HG02610 (cell line): ENCODE measurements at regions not wholly inside any gene's neighbourhood (a gene's known extent, or its start where the extent isn't known, plus 50 kb on each side); places are given as distances from the start of the nearest gene placed in this dataset.
"Not testable (repeated sequence)": the region's sequence is repeated elsewhere in the genome, so short reads cannot be mapped to it uniquely, and the experiment has no call there.

ENCODE experiments used
- ATAC-seq: cut with Tn5 transposase; IDR thresholded peaks from one replicate; pipeline ENCODE4 v1.9.1; 2021; ENCODE audit warnings: mild to moderate bottlenecking, moderate library complexity; ENCODE audit not compliant: unreplicated experiment

DNA sequence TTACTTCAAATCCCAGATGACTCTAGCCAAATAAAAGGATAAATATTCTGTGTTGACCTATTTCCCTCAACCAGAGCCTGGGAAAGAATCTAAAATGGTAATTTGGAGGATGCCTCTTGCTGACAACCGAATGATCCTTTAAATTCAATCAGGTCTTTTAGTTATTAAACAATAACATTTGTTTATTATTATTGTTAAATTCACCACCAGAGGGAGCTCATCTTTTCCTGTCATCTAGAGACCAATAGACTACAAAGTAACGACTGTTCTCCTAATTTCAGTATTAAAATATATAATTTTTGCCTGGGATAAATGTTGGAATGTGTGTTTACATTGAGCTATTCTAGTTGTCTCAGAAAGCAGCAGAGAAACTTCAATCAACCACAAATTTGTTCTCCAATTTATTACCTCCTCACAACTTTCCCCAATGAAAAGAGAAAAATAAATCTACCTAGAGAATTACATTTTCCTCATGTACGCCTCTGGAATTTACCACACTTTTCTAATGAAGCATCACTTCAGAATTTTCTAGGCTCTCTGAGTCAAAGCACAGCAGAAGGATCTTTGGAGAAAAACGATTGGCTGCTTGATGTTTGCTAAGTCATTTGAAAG is 142.7 kb downstream of the SCG2 start:
- ATAC-seq: no peak

DNA sequence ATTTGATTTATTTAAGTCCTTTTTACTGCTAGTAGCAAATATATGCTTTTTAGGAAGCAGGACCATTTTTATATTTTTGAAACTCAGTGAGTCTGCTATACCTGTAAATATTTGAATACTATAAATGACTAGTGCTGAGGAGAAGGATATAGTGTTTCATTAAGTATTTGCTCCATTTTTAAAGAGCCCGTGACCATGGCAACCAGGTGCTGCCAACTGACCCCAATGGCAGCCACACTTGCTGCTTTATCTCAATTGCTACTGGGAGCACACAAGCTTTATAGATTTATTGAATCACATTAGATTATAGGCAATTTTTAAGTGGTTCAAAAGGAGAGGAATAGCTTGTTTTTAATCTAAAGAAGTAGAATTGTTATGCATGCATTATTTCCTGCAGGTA is 142.0 kb downstream of the SCG2 start:
- no peak for ATAC-seq

DNA sequence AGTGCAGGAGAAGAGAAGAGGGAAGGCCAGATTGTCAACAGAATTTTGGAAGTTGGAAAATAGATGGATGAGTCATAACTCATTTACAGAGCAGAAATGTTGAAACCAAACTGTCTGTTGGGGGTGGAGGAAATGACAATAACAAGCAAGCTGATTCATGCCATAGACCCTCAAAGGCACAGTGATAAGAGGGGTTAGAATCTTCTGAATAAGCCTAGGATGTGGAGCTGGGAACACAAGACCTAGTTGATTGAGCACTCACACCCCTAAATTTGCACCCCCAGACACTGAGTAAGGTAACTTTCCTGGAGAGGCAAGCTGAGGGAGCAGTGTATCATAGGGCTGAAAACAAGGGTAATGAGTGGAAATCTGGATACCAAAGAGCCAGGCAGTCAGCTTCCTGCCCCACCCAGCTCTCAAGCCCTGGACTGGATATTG is 141.4 kb downstream of the SCG2 start:
- ATAC-seq: no peak

DNA sequence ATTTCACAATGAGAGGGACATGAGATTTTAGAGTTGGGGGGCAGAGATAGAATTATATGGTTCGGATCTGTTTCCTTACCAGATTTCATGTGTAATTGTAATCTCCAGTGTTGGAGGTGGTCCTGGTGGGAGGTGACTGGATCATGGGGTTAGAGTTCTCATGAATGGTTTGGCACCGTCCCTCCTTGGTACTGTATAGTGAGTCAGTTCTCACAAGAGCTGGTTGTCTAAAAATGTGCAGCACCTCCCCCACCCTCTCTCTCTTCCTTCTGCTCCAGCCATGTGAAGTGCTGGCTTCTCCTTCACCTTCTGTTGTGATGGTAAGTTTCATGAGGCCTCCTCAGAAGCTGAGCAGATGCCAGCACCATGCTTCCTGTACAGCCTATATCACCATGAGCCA is 138.1 kb downstream of the SCG2 start:
- ATAC-seq: no peak

DNA sequence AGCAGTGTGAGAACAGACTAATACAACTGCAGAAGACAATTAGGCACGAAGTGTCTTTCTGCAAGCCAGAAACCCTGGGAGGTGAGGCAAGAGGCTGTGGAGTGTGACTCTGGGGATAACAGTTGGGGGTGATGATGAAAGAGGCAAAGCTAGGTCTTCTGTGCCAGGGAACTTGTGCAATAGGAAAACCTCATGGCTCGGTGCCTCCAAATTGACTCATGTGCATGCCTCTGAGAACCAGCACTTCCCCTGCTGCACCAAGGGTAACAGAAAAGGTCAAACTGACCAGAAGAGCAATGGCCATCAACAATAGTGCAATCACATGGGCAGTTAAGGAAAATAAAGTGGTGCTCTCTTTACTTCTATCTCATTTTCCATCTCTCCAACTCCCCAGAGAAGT is 136.4 kb downstream of the SCG2 start:
- ATAC-seq: no peak

DNA sequence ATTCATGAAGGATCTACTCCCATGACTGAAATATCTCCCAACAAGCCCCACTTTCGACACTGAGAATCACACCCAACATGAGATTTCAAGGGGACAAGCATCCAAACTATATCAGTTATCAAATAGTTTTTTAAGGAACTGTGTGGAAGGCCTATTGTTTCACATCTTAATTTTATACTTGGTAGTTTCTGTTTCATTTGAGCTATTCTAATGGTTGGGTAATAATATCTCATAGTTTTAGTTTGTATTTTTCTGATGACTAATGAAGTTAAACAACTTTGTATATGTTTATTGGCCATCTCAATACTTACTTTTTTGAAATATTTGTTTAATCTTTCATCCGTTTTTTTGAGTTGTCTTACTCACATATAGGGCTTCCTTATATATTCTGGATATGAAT is 135.0 kb downstream of the SCG2 start:
- no peak for ATAC-seq

DNA sequence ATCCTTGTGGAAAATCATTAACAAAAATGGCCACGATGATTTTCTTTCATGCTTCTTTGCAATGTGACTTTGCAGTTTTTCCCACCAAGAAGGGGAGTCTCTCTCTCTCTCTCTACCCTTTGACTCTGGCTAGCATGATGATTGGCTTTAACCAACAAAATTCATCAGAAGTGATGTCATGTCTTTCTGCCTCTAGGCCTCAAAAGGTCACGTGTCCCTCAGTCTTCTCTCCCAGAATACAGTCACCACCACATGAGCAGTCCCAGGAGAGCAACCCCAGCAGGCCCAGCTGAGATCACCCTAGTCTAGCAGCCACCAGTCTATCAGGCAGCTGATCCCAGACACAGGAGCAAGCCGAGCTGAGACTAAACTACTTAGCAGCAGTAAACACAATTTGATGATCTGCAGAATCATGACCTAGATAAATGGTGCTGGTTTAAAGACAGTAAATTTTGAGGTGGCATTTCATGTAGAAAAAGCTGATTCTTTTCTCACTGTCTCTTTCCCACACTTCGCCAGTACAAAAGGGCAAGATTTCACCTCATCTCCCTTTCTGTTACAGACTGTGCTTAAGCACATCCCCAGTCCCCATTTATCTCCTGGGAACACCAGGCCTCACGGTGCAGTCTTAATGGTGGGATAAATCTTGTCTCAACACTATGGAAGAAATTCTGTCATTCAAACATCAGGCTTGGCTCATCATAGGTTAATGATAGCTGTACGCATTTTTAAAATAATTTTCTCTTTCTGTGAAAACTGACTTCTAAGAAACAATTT is 132.7 kb downstream of the SCG2 start:
- ATAC-seq: no peak

DNA sequence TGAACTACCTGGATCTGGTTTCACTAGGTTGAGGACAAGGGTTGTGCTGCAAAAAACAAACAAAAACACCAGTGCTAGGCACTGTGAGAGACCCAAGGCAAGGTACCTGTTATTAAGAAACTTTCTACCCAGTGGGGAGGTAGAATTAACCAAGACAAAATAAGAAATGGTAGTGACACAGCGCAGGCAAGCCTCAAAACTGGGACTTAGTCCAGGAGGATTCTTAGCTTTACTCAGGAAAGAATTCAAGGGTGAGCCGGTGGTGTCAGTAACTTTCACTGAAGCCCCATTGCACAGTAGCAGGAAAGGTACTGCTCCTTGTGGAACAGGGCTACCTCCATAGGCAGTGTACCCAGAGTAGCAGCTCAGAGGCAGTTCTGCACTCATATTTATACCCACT is 131.6 kb downstream of the SCG2 start:
- no peak for ATAC-seq

DNA sequence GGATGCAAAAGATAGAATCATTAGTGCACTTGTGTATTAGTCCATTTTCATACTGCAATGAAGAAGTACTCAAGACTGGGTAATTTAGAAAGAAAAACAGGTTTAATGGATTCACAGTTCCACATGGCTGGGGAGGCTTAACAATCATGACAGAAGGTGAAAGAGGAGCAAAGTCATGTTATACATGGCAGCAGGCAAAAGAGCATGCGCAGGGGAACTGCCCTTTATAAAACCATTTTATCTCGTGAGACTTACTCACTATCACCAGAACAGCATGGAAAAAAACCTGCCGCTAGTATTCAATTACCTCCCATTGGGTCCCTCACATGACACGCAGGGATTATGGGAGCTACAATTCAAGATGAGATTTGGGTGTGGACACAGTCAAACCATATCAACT is 129.4 kb downstream of the SCG2 start:
- ATAC-seq: no peak

DNA sequence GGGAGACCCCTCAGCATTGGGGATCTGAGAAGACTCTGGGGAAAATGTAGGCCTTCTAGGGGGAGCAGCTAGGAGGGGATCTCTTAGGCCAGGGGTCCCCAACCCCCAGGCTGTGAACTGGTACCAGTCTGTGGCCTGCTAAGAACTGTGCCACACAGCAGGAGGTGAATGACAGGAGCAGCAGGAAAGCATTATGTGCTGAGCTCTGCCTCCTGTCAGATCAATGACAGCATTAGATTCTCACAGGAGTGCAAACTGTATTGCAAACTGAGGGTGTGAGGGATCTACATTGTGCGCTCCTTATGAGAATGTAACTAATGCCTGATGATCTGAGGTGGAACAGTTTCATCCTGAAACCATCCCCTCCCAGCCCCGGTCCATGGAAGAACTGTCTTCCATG is 127.3 kb downstream of the SCG2 start:
- ATAC-seq: no peak

DNA sequence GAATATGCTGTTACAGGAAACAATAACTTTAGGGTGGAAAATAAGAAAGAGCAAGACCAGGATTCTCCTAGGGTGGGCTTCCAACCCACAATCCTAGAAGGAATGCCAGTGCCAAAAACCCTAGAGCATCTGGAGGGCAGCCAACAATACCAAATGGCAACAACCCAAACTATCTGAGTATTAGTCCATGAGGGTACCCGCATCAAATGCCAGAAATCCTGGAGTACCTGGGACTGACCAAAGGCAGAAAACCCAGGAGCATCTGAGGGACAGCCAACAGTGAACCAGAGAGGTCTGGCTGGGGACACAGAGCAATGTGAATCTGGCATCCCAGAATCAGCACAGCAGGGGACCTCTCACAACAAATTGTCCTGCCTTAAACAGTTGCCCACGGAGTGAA is 126.3 kb downstream of the SCG2 start:
- ATAC-seq: no peak

DNA sequence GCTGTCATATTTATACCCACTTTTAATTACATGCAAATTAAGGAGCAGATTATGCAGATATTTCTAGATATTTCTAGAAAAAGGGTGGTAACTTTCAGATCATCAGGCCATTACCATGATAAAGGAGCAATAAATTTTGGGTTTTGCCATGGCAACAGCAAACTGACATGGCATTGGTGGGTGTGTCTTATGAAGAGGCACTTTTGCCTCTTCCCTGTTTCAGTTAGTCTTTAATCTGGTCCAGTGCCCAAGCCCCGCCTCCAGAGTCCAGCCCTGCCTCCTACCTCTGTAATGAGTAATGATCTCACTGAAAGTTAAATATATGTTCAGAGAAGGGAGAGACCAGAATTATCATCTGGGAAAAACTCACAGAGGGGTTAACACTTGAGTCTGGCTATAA is 124.8 kb downstream of the SCG2 start:
- no peak for ATAC-seq

DNA sequence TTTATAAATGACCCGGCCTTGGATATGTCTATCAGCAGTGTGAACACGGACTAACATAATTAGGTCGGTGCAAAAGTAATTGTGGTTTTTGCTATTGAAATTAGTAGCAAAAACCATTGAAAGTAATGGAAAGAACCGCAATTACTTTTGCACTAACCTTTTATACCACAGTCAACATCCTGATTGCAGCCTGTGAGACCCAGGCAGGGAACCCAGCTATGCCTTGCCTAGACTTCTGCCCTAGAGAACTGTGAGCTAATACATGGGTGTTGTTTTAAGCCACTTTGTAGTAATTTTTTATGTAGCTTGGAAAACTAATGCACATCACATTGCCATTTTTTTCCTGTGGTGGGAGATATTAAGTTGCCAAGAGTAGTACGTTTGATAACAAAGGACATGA is 120.7 kb downstream of the SCG2 start:
- no peak for ATAC-seq

DNA sequence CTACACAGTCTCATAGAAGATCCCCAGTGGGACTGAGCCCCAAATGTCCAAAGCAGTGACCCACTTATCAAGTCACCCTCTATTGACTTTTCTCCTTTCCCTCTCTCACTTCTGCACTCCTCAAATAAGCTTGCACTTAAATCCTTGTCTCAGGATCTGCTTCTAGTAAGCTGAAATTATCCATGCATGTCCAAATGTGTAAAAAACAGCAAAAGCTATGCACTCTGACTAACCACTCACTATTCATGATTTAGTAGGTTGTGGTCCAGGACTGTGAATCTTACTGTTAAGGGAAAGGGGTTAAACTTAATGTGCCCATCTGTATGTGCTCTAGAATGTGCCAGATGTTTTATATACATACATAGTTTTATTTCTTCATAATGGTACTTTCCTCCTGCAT is 115.4 kb downstream of the SCG2 start:
- no peak for ATAC-seq

DNA sequence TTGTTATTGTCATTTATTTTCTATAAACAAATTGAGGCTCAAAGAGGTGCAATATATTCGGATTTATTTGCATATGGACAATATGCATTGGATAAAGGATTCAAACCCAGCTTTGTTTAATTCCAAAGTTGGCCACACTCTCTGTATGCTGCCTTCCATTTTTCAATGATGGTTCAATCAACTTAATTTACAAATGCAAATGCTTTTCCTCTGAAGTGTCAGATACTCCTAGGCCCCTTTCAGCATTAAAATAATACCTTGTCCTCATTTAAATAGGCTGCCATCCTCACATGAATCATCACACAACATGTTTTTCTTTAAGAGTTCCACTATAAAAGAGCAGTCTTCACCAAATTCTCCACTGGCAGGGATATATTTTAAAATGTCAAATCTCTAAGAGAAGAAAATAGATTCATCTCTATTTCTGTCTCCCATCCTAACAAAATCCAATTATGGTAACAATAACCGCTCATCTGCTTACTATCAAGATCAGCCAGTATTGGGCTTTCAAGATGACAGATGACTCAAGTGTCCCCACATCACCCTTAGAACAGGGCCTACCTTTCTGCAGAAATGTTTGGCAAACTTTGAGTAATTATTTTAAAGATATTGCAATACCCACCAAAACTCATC is 114.8 kb downstream of the SCG2 start:
- no peak for ATAC-seq

DNA sequence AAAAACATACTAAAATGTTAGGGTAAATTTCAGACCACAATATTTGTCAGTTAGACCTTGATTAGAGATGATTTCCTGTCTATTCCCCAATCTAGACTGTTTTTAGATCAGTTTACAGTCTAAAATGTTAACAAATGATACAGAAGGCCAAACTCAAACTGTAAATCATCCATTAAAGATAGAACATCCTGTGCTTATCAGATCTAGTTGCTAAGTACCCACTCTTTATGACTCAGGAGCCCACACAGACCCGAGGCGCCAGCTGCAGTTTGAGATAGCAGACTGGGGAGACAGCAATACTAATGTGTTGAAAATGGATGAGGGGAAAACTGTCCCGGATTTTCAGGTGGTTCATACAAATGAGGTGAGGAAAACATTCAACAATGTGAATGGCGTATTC is 113.3 kb downstream of the SCG2 start:
- no peak for ATAC-seq

DNA sequence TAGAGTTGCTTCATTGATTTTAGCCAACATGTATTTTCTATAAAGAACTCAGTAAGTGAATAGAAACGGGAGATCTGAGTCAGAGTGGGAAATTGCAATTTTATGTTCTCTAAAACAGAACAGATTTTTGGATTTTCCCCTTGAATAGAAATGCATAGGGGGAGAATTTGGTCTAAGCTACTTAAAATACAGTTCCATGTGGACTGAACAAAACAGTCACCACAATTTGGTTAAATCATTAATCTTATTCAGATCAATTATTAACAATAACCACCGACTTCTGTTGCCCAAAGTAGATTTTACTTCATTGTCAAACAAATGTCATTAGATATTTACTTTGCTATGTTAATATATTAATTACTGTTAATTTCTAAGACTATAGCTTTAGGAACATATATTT is 107.7 kb downstream of the SCG2 start:
- ATAC-seq: no peak

DNA sequence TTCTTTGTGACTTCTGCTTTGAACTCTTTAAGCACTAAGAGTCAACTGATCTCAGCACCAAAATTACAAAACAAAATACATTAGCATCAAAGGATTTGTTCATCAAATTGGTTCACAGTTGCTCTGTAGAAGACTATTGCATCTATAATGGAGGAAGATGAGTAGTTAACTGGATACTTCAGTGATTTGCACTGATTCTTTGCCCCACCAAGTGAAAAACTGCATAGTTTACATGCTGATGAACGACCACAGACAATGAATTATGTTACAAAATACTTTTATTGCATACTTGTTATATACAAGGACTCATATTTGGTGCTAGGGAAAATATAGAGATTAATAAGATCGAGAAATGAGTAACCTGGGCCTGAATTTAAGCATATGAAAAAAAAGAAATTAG is 107.2 kb downstream of the SCG2 start:
- no peak for ATAC-seq

DNA sequence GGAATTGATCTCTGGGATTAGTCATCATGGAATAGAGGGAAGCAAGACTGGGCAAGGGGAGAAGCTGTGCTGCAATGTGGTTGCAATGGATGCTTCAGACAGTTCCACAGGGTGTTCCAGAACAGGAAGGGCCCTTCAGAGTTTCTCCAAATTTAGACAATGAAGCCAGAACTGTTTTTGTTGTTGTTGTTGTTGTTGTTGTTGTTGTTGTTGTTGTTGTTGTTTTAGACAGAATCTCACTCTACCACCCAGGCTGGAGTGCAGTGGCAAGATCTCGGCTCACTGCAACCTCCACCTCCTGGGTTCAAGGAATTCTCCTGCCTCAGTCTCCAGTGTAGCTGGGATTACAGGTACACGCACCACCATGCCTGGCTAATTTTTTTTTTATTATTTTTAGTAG is 105.3 kb downstream of the SCG2 start:
- not testable (repeated sequence) for ATAC-seq

DNA sequence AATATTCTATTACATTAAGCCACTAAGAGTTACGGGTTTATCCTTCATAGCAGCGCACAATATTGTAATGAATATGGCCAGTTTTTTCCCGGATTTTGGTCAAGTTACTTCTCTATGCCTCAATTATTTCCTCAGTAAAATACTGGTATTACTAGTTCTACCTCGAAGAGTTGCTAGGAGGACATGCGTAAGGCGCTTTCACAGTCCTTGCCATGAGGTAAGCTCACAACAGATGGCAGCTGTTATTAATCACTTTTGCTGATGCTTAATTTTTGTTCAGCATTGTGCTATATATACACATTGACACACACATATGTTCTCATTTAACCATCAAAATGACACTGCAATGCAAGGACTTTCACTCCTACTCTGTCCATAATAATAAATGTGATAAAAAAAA is 101.5 kb downstream of the SCG2 start:
- ATAC-seq: no peak

DNA sequence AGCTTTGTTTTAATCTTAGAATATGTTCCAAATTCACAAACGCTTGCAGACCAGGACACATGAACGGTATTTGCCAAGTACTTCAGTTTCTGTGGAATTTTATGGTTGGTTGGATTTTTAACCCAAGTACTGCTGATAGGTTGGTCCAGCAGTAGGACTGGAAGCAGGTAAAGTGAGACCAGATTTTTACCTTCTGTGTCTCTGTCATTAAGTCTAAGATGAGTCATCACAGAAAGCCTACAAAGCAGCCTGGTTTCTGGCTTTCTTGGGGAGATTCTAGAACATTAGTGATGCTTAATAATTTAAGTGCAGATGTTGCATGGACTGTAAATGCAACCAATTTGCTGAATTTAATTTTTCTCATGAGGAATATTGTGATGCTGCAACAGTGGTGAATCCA is 100.5 kb downstream of the SCG2 start:
- no peak for ATAC-seq

DNA sequence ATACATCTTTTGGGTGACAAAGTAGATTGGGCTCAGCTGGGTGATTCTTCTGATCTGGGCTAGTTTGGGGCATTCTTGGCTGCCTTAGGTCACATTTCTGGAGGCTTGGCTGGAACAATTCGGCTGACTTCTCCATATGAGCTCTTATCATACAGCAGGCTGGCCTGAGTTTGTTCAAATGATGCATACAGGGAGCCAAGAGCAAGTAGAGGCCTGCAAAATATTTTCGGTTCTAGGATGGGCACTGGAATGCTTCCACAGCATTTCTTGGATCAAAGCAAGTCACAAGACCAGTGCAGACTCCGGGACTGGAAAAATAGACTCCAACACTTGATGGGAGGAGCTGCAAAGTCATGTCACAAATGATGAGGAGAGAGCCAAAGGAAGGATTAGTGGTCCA is 98.4 kb downstream of the SCG2 start:
- ATAC-seq: no peak
